Liver (tissue), 8 donors: ENCODE measurements at regions not wholly inside any gene's neighbourhood (a gene's known extent, or its start where the extent isn't known, plus 50 kb on each side); places are given as distances from the start of the nearest gene placed in this dataset.

Experiments
- DNase-seq: peaks from one replicate; pipeline ENCODE4 v3.0.0-alpha.2; 2017; ENCODE audit warnings: low spot score
- H3K27ac ChIP-seq, 2 donors: one replicate each; pipeline ENCODE4 v1.7.0; 2013; ENCODE audit warnings: inconsistent platforms in 2 of 2, low read length in 2 of 2, control low read depth in 1 of 2, low read depth in 1 of 2, mild to moderate bottlenecking in 1 of 2
- H3K27me3 ChIP-seq, 4 donors: one replicate each; pipeline versions ENCODE4 v1.6.1 to v1.7.0; 2013; ENCODE audit warnings: low read length in 3 of 4, inconsistent platforms in 1 of 4, mild to moderate bottlenecking in 1 of 4, moderate library complexity in 1 of 4; ENCODE audit not compliant: control insufficient read depth in 4 of 4, insufficient read depth in 4 of 4
- H3K36me3 ChIP-seq, 4 donors: one replicate each; pipeline versions ENCODE4 v1.6.1 to v1.7.0; 2013; ENCODE audit warnings: low read length in 3 of 4, mild to moderate bottlenecking in 3 of 4, low read depth in 1 of 4, moderate library complexity in 1 of 4; ENCODE audit not compliant: control insufficient read depth in 4 of 4, insufficient read depth in 3 of 4
- H3K4me1 ChIP-seq, 4 donors: one replicate each; pipeline versions ENCODE4 v1.6.1 to v1.7.0; 2013; ENCODE audit warnings: low read length in 3 of 4, mild to moderate bottlenecking in 3 of 4, moderate library complexity in 1 of 4; ENCODE audit not compliant: control insufficient read depth in 4 of 4, insufficient read depth in 4 of 4
- H3K4me3 ChIP-seq, 3 donors: one replicate each; pipeline versions ENCODE4 v1.6.1 to v1.7.0; 2013; ENCODE audit warnings: low read length in 3 of 3, control low read depth in 1 of 3, low read depth in 1 of 3, mild to moderate bottlenecking in 1 of 3
- H3K9ac ChIP-seq, 2 donors: one replicate each; pipeline ENCODE4 v1.7.0; 2013; ENCODE audit warnings: low read length in 2 of 2, mild to moderate bottlenecking in 2 of 2, moderate library complexity in 2 of 2, control low read depth in 1 of 2, low read depth in 1 of 2
- H3K9me3 ChIP-seq, 4 donors: one replicate each; pipeline versions ENCODE4 v1.6.1 to v1.7.0; 2013; ENCODE audit warnings: low read length in 3 of 4; ENCODE audit not compliant: control insufficient read depth in 4 of 4
- ATF3 ChIP-seq: IDR thresholded peaks from 2 replicates; pipeline ENCODE4 v1.6.1; 2016; ENCODE audit warnings: antibody characterized with exemption
- CTCF ChIP-seq: fragments of 150-350 bp; IDR thresholded peaks from 2 replicates; pipeline ENCODE4 v1.5.1; 2017; ENCODE audit warnings: improper control_type of control experiment, low read depth, low read length; ENCODE audit not compliant: missing input control
- EGR1 ChIP-seq, 2 donors: IDR thresholded peaks; 2 replicates each; pipeline ENCODE4 v1.6.1; 2016 to 2018; ENCODE audit warnings: antibody characterized with exemption in 2 of 2, low read depth in 2 of 2
- FOXA1 ChIP-seq: IDR thresholded peaks from 2 replicates; pipeline ENCODE4 v1.6.1; 2016; ENCODE audit warnings: antibody characterized with exemption
- FOXA2 ChIP-seq: IDR thresholded peaks from 2 replicates; pipeline ENCODE4 v1.6.1; 2016; ENCODE audit warnings: antibody characterized with exemption
- HNF4A ChIP-seq, 2 donors: conservative IDR thresholded peaks; 2 replicates each; pipeline ENCODE4 v1.6.1; 2016; ENCODE audit warnings: antibody characterized with exemption in 2 of 2, mild to moderate bottlenecking in 2 of 2
- HNF4G ChIP-seq: IDR thresholded peaks from 2 replicates; pipeline ENCODE4 v1.6.1; 2016; ENCODE audit warnings: antibody characterized with exemption
- JUND ChIP-seq, 2 donors: IDR thresholded peaks; 2 replicates each; pipeline ENCODE4 v1.6.1; 2016; ENCODE audit warnings: antibody characterized with exemption in 2 of 2
- REST ChIP-seq: IDR thresholded peaks from 2 replicates; pipeline ENCODE4 v1.6.1; 2016; ENCODE audit warnings: antibody characterized with exemption, mild to moderate bottlenecking
- SP1 ChIP-seq: IDR thresholded peaks from 2 replicates; pipeline ENCODE4 v1.6.1; 2018; ENCODE audit warnings: antibody characterized with exemption, mild to moderate bottlenecking
- TAF1 ChIP-seq: conservative IDR thresholded peaks from 2 replicates; pipeline ENCODE4 v1.6.1; 2016; ENCODE audit warnings: antibody characterized with exemption, mild to moderate bottlenecking
- YY1 ChIP-seq: IDR thresholded peaks from 2 replicates; pipeline ENCODE4 v1.6.1; 2016; ENCODE audit warnings: antibody characterized with exemption, mild to moderate bottlenecking
- WGBS: extraction: QIAGEN DNeasy Blood & Tissue Kit; methylation state at CpG from one replicate; pipeline ENCODE4 v1.1.7; 2013; 5-methylcytosine and 5-hydroxymethylcytosine counted together
- TF ChIP-seq, protein P1 (sequence below): IDR thresholded peaks from 2 replicates; pipeline ENCODE4 v1.6.1; 2016; ENCODE audit warnings: antibody characterized with exemption
- TF ChIP-seq, protein P2 (sequence below): IDR thresholded peaks from 2 replicates; pipeline ENCODE4 v1.6.1; 2016; ENCODE audit warnings: antibody characterized with exemption
- donor health status: healthy.
- donor health status: healthy.
- donor health status: healthy.
- donor health status: healthy.
- donor health status: healthy.

DNA sequence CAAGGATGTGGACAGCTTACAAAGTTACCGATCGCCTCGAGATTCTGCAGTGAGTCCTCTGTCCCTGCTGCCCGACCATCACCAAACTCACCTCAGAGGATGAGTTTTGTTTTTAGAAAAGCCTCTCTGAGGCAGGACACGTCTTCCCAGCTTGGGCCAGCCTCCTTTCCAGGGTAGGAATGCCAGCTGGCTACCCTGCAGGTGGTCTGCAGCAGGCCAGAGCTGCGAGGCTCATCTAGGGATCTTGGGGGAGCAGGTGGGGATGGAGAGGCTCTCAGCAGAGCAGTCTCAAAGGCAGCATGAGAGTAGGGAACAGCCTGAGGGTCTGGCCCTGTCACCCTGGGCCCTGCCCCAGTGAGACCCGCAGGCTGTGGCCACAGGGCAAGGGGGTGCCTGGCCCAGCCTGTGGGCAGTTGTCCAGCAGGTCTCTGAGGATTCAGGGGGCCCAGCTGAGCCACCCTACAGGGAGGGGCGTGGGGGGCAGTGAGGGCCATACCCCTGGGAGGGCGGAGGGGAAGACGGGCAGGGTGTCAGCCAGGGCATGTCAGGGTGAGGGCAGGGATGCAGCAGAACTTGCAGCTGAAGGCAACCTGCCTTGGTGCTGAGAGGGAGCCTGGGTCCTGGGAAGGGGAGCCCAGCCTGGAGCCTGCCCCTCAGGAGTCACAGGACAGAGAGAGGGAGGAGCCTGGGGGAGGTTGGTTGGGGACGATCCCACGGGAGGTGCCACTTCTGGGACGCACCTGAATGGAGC, 57.3 kb upstream of the TPM4 start:
- 90% methylated on average over 13 of the region's 13 CpGs for WGBS
- no peak overlapping the region for H3K27ac ChIP-seq
- no peaks in the 10 kb centered on the region for H3K36me3 ChIP-seq
- no peaks in the 10 kb centered on the region for H3K27me3 ChIP-seq
- H3K4me1 ChIP-seq = no peaks in the 10 kb centered on the region
- no peak for TF ChIP-seq TAF1
- no peak for TF ChIP-seq HNF4G
- TF ChIP-seq, protein P1, sequence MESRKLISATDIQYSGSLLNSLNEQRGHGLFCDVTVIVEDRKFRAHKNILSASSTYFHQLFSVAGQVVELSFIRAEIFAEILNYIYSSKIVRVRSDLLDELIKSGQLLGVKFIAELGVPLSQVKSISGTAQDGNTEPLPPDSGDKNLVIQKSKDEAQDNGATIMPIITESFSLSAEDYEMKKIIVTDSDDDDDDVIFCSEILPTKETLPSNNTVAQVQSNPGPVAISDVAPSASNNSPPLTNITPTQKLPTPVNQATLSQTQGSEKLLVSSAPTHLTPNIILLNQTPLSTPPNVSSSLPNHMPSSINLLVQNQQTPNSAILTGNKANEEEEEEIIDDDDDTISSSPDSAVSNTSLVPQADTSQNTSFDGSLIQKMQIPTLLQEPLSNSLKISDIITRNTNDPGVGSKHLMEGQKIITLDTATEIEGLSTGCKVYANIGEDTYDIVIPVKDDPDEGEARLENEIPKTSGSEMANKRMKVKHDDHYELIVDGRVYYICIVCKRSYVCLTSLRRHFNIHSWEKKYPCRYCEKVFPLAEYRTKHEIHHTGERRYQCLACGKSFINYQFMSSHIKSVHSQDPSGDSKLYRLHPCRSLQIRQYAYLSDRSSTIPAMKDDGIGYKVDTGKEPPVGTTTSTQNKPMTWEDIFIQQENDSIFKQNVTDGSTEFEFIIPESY = no peak
- TF ChIP-seq FOXA2 = no peak
- no peak for TF ChIP-seq SP1
- no peak for TF ChIP-seq REST
- no peak for TF ChIP-seq EGR1 (IDR thresholded peaks at IDR 0.05; ENCODE audit: low read depth in 2 of 2)
- TF ChIP-seq, protein P2, sequence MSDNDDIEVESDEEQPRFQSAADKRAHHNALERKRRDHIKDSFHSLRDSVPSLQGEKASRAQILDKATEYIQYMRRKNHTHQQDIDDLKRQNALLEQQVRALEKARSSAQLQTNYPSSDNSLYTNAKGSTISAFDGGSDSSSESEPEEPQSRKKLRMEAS = no peak
- TF ChIP-seq HNF4A (conservative IDR thresholded peaks at IDR 0.05) = no peak
- no peak for TF ChIP-seq YY1
- no peak for TF ChIP-seq ATF3
- no peak for TF ChIP-seq JUND (IDR thresholded peaks at IDR 0.05)
- no peak for TF ChIP-seq CTCF
- TF ChIP-seq FOXA1 = no peak
- H3K9ac ChIP-seq = no peak overlapping the region
- no peaks in the 10 kb centered on the region for H3K9me3 ChIP-seq
- H3K4me3 ChIP-seq = no peak overlapping the region
- no peak for DNase-seq
